Smooth muscle cell (in vitro differentiated cells): ENCODE measurements at regions not wholly inside any gene's neighbourhood (a gene's known extent, or its start where the extent isn't known, plus 50 kb on each side); places are given as distances from the start of the nearest gene placed in this dataset.
A peak's percentile ranks its signal among the peaks of the same experiment; 100 is the strongest.
"Not testable (repeated sequence)": the region's sequence is repeated elsewhere in the genome, so short reads cannot be mapped to it uniquely, and the experiment has no call there.

Experiments
- DNase-seq: peaks from one replicate; lab custom pipeline; 2025; ENCODE audit not compliant: unreplicated experiment; lab: John Stamatoyannopoulos, UW
- H2AFZ ChIP-seq: fragments of 200-600 bp; sonication (generic); 2 replicates; pipeline ENCODE4 v1.6.0; 2016; ENCODE audit warnings: antibody characterized with exemption, low read depth, mild to moderate bottlenecking
- H3F3A ChIP-seq: fragments of 200-600 bp; sonication (generic); 2 replicates; pipeline ENCODE4 v1.6.0; 2017; ENCODE audit warnings: antibody characterized with exemption, low read depth
- H3K27ac ChIP-seq: fragments of 200-600 bp; sonication (generic); 2 replicates; pipeline ENCODE4 v1.5.1; 2016; ENCODE audit warnings: low read depth, mild to moderate bottlenecking
- H3K27me3 ChIP-seq: fragments of 200-600 bp; sonication (generic); 2 replicates; pipeline ENCODE4 v1.6.1; 2016; ENCODE audit warnings: low read depth, mild to moderate bottlenecking
- H3K36me3 ChIP-seq: fragments of 200-600 bp; sonication (generic); 2 replicates; pipeline ENCODE4 v1.5.1; 2016; ENCODE audit warnings: low read depth
- H3K4me1 ChIP-seq: fragments of 200-600 bp; sonication (generic); 2 replicates; pipeline ENCODE4 v1.5.1; 2016; ENCODE audit warnings: low read depth
- H3K4me2 ChIP-seq: fragments of 200-600 bp; sonication (generic); 2 replicates; pipeline ENCODE4 v1.6.0; 2016; ENCODE audit warnings: mild to moderate bottlenecking
- H3K4me3 ChIP-seq: fragments of 200-600 bp; sonication (generic); 2 replicates; pipeline ENCODE4 v1.5.1; 2016; ENCODE audit warnings: mild to moderate bottlenecking
- H3K79me2 ChIP-seq: fragments of 200-600 bp; sonication (generic); 2 replicates; pipeline ENCODE4 v1.6.0; 2016; ENCODE audit warnings: low read depth, mild to moderate bottlenecking
- H3K9ac ChIP-seq: fragments of 200-600 bp; sonication (generic); 2 replicates; pipeline ENCODE4 v1.6.0; 2016; ENCODE audit warnings: low read depth
- H3K9me3 ChIP-seq: fragments of 200-600 bp; sonication (generic); replicated peaks from 2 replicates; pipeline ENCODE4 v1.5.1; 2016; ENCODE audit warnings: low read depth
- H4K20me1 ChIP-seq: fragments of 200-600 bp; sonication (generic); 2 replicates; pipeline ENCODE4 v1.6.0; 2016; ENCODE audit warnings: low read depth
- CTCF ChIP-seq: fragments of 200-600 bp; sonication (generic); IDR thresholded peaks from 2 replicates; pipeline ENCODE4 v1.5.1; 2017; ENCODE audit warnings: borderline replicate concordance, mild to moderate bottlenecking, antibody characterized with exemption; ENCODE audit not compliant: insufficient read depth, poor library complexity, severe bottlenecking
- WGBS: methylation state at CpG from one replicate; pipeline ENCODE4 v1.1.7; 2016; ENCODE audit warnings: low lambda C conversion rate; 5-methylcytosine and 5-hydroxymethylcytosine counted together

DNA sequence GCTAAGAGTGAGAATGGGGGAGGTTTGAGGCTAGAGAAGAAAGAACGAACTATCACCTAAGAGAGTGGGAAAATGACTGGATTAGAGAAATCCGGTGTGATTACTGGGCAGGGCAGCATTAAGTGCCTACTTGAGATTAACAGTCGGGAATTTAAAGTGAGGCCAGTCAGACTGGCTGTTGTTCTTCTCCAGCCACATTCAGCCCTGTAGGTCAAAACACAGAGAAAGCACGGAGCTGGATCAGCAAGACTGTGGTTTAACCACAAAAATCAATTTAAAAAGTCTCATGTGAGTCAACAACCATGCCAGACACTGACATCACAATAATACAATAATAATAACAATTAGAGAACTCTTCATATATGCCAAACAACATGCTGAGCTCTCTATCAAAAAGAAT, 301.9 kb upstream of the SGK1 start:
- H3K27me3 ChIP-seq = no peaks in the 10 kb centered on the region
- no peak for DNase-seq
- H4K20me1 ChIP-seq = no peaks in the 10 kb centered on the region
- peak overlapping the region; percentile 79 for H3K27ac ChIP-seq
- no peaks in the 10 kb centered on the region for H3K79me2 ChIP-seq
- H3K4me2 ChIP-seq = peak overlapping the region; percentile 42
- H3K9me3 ChIP-seq = no peaks in the 10 kb centered on the region
- TF ChIP-seq CTCF = no peak
- WGBS = 2% methylated on average over 4 of the region's 4 CpGs
- H2AFZ ChIP-seq = no peak overlapping the region
- peaks cover 5% of the 10 kb centered on the region for H3K4me1 ChIP-seq
- no peak overlapping the region for H3K4me3 ChIP-seq
- no peaks in the 10 kb centered on the region for H3F3A ChIP-seq
- no peaks in the 10 kb centered on the region for H3K36me3 ChIP-seq
- H3K9ac ChIP-seq = peak overlapping the region; percentile 44

GRCh38 chr6:134619077-134619476, 301.2 kb upstream of the SGK1 start:
- H3F3A ChIP-seq = no peaks in the 10 kb centered on the region
- H3K4me2 ChIP-seq = peak overlapping the region; percentile 42
- H3K9me3 ChIP-seq = no peaks in the 10 kb centered on the region
- no peak for DNase-seq
- 94% methylated on average over 5 of the region's 5 CpGs for WGBS
- no peak overlapping the region for H3K9ac ChIP-seq
- H3K27me3 ChIP-seq = no peaks in the 10 kb centered on the region
- peaks cover 5% of the 10 kb centered on the region for H3K4me1 ChIP-seq
- TF ChIP-seq CTCF = no peak
- H3K79me2 ChIP-seq = no peaks in the 10 kb centered on the region
- H3K27ac ChIP-seq = peak overlapping the region; percentile 79
- H4K20me1 ChIP-seq = no peaks in the 10 kb centered on the region
- H3K4me3 ChIP-seq = no peak overlapping the region
- H2AFZ ChIP-seq = no peak overlapping the region
- H3K36me3 ChIP-seq = no peaks in the 10 kb centered on the region

DNA sequence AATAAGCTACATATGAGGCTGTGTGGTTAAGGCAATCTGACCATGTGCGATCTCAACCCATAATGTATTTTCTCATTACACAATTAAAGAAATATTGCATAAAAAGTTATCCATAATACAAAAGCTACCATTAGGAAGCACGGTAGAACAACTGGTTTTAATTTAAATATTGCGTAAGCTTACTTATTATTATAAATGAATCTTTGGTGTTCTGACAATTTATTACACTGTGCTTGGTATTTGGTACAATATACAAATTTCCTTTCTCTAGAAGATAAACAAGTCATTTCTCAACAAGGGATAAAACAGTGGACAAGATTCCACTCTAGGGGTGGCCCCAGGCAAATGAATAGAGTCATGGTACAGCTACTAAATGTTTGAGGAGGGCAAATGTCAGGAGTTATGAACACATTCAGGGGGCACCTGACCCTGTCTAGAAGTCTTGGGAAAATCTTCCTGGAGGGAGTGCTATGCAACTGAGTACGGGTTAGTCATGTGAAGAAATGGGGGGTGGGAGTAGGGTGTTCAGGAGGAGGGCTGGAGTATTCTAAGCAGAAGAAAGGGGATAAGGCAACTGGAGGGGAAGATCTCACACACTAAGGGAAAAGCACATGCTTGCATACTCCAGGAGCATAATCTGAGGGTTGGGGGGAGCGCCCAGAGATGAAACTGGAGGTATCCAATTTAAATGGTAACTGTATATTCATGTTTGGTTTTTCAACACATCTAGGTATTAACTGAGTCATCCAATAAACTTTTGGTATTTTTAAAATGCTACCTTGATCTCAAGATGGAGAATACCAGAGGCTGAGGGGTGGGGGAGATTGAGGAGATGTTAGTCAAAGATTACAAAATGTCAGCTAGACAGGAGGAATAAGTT, 296.9 kb upstream of the SGK1 start:
- Histone ChIP-seq H3K4me1 (peaks cover 5% of the 10 kb centered on the region), H3K4me2 (no peak overlapping the region), H3K9ac (no peak overlapping the region), H3K79me2 (no peaks in the 10 kb centered on the region), H2AFZ (no peak overlapping the region), H3K27ac (no peak overlapping the region), H3K9me3 (no peaks in the 10 kb centered on the region), H3K27me3 (no peaks in the 10 kb centered on the region), H3K36me3 (no peaks in the 10 kb centered on the region), H3F3A (no peaks in the 10 kb centered on the region), H3K4me3 (no peak overlapping the region), H4K20me1 (no peaks in the 10 kb centered on the region)
- no peak for TF ChIP-seq CTCF
- 93% methylated on average over 5 of the region's 5 CpGs for WGBS
- DNase-seq = no peak

- not testable (repeated sequence) for H3K9me3 ChIP-seq, H3K4me2 ChIP-seq, H3F3A ChIP-seq, H4K20me1 ChIP-seq, DNase-seq, H3K27me3 ChIP-seq, H3K27ac ChIP-seq, H3K36me3 ChIP-seq, H3K9ac ChIP-seq, H3K4me3 ChIP-seq, H3K4me1 ChIP-seq, H2AFZ ChIP-seq, H3K79me2 ChIP-seq
- 100% methylated on average over 1 of the region's 1 CpG for WGBS
These were observed 294.2 kb upstream of the SGK1 start for GRCh38 chr6:134612128-134612527.
